ENCODE measurements at regions not wholly inside any gene's neighbourhood (a gene's known extent, or its start where the extent isn't known, plus 50 kb on each side); places are given as distances from the start of the nearest gene placed in this dataset.

DNA sequence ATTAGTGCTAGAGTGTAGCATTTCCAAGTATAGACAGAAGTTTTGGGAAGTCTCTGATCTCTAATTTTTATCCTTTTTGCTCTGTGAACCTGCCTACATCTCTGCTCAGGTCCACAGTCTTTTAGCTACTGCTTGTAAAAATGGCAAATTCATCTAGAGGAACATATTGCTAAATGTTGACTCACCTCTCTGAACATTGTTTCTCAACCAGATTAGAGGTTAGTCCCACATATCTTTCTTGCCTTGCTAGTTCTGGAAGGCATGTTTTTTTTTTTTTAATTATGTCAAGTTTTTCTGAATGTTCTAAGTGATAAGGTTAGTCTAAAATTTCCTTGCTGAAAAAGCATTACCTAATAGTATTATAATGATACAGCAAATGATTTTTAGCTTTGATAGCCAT is 2889.6 kb upstream of the PCDH20 start:
- no peaks in the 10 kb centered on the region for H3K4me1 ChIP-seq (ENCODE audit: insufficient read depth, low read length)
- H3K9ac ChIP-seq (ENCODE audit: low read depth, low read length): no peak overlapping the region
- H3K27me3 ChIP-seq (ENCODE audit: insufficient read depth, low read length): no peaks in the 10 kb centered on the region
- no peaks in the 10 kb centered on the region for H3K36me3 ChIP-seq (ENCODE audit: insufficient read depth, low read depth, low read length)
- H3K9me3 ChIP-seq (ENCODE audit: insufficient read depth, low read depth, low read length): no peaks in the 10 kb centered on the region
- H3K27ac ChIP-seq (ENCODE audit: low read length): no peak overlapping the region
- H3K4me3 ChIP-seq (ENCODE audit: low read length): no peak overlapping the region

DNA sequence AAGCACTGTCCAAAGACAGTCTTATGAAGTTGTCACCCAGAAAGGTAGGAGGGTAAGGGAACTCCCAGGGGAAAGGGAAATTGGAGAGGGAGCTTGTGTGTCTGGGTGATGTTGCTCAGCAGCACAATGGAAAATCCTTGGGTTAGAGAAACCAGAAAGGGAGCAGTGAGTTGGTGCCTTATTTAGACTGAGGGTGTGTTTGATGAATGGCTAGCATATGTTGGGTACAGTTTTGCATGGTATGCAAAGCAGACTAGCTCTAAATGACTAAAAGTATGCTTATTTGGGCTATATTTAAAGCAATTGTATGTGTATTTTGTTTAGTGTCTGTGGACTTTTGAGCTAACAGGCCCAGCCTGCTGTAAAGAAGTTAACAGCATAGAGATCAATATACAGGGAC is 2884.6 kb upstream of the PCDH20 start:
- Histone ChIP-seq H3K4me1 (ENCODE audit: insufficient read depth, low read length) (no peaks in the 10 kb centered on the region), H3K9ac (ENCODE audit: low read depth, low read length) (no peak overlapping the region), H3K4me3 (ENCODE audit: low read length) (no peak overlapping the region), H3K36me3 (ENCODE audit: insufficient read depth, low read depth, low read length) (no peaks in the 10 kb centered on the region), H3K27ac (ENCODE audit: low read length) (no peak overlapping the region), H3K9me3 (ENCODE audit: insufficient read depth, low read depth, low read length) (no peaks in the 10 kb centered on the region), H3K27me3 (ENCODE audit: insufficient read depth, low read length) (no peaks in the 10 kb centered on the region)

DNA sequence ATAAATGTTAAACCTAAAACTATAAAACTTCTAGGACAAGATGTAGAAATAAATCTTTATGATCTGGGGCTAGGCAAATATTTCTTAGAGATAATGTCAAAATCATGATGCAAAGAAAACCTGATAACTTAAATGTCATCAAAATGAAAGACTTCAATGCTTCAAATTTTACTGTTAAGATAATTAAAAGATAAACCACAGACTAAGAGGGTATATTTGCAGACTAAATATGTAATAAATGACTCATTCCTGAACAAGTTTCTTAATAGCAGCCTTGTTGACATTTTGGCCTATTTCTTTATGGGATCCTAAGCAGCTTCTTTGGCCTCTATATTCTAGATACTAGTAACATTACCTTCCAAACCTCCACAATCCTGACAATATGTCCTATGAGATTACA is 2878.3 kb upstream of the PCDH20 start:
- no peak overlapping the region for H3K27ac ChIP-seq (ENCODE audit: low read length)
- no peak overlapping the region for H3K4me3 ChIP-seq (ENCODE audit: low read length)
- H3K27me3 ChIP-seq (ENCODE audit: insufficient read depth, low read length): no peaks in the 10 kb centered on the region

DNA sequence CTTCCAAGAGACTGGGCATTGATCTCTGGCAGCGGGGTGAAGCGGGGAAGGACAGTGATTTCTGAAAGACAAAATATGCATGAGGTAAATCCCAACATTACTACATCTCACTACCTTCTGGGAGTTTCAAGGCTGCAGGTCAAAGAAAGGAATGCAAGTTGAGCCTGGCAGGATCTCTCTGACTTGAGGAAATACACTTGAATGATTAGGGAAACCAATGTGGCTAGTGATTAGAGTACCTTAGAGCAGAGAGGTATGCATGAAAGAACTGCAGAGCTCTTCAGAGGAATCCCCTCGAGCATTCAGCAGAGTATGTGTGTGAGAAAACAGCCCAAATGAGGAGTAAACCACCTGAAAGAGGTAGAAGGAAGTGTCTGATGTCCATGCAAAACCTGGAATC is 2874.1 kb upstream of the PCDH20 start:
- H3K4me1 ChIP-seq (ENCODE audit: insufficient read depth, low read length): no peaks in the 10 kb centered on the region
- no peak overlapping the region for H3K27ac ChIP-seq (ENCODE audit: low read length)
- H3K4me3 ChIP-seq (ENCODE audit: low read length): no peak overlapping the region
- no peaks in the 10 kb centered on the region for H3K36me3 ChIP-seq (ENCODE audit: insufficient read depth, low read depth, low read length)
- no peaks in the 10 kb centered on the region for H3K9me3 ChIP-seq (ENCODE audit: insufficient read depth, low read depth, low read length)
- H3K9ac ChIP-seq (ENCODE audit: low read depth, low read length): no peak overlapping the region
- no peaks in the 10 kb centered on the region for H3K27me3 ChIP-seq (ENCODE audit: insufficient read depth, low read length)

More for the DNA sequence above, 2878.3 kb upstream of the PCDH20 start:
- Histone ChIP-seq H3K9ac (ENCODE audit: low read depth, low read length) (no peak overlapping the region), H3K9me3 (ENCODE audit: insufficient read depth, low read depth, low read length) (no peaks in the 10 kb centered on the region), H3K4me1 (ENCODE audit: insufficient read depth, low read length) (no peaks in the 10 kb centered on the region), H3K36me3 (ENCODE audit: insufficient read depth, low read depth, low read length) (no peaks in the 10 kb centered on the region)

DNA sequence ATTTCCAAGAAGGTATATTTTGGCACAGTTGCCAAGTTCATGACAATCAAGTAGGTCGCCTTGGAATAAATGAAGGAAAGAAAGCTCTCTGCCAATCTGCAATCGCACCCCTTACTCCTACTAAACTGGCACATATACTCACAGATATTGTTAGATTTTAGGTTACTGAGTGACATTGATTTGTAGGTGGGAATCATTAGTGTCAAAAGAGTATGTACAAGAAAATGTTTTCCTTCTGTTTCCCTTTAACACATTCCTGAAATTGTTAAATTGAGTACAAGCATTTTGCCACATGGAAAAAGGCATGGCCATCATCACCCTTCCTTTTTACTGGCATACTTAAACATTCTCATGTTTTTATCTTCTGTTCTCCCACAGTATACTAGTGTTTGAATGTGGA is 2868.3 kb upstream of the PCDH20 start:
- Histone ChIP-seq H3K4me3 (ENCODE audit: low read length) (no peak overlapping the region), H3K9me3 (ENCODE audit: insufficient read depth, low read depth, low read length) (no peaks in the 10 kb centered on the region), H3K27me3 (ENCODE audit: insufficient read depth, low read length) (no peaks in the 10 kb centered on the region), H3K9ac (ENCODE audit: low read depth, low read length) (no peak overlapping the region), H3K36me3 (ENCODE audit: insufficient read depth, low read depth, low read length) (no peaks in the 10 kb centered on the region), H3K4me1 (ENCODE audit: insufficient read depth, low read length) (no peaks in the 10 kb centered on the region), H3K27ac (ENCODE audit: low read length) (no peak overlapping the region)

DNA sequence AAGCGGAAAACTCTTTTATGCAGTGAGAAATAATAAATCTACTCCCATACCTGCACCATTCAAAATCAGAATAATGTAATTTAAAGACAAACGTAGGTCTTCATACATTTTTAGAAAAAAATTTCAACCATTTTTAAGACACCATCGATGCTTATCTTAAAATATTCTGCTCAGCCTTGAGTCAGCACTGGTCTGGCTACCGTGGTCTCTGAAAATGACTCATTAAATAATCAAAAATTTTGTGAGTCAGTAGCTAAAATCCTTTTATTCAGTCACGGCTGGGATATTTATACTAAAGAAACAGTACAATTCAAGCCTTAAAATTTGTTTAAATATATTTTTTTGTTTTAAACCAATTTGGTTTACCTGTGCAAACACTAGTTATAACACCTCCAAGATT is 2862.8 kb upstream of the PCDH20 start:
- Histone ChIP-seq H3K9ac (ENCODE audit: low read depth, low read length) (no peak overlapping the region), H3K9me3 (ENCODE audit: insufficient read depth, low read depth, low read length) (peaks cover 9% of the 10 kb centered on the region), H3K4me1 (ENCODE audit: insufficient read depth, low read length) (no peaks in the 10 kb centered on the region), H3K27ac (ENCODE audit: low read length) (no peak overlapping the region), H3K27me3 (ENCODE audit: insufficient read depth, low read length) (no peaks in the 10 kb centered on the region), H3K4me3 (ENCODE audit: low read length) (no peak overlapping the region), H3K36me3 (ENCODE audit: insufficient read depth, low read depth, low read length) (no peaks in the 10 kb centered on the region)

DNA sequence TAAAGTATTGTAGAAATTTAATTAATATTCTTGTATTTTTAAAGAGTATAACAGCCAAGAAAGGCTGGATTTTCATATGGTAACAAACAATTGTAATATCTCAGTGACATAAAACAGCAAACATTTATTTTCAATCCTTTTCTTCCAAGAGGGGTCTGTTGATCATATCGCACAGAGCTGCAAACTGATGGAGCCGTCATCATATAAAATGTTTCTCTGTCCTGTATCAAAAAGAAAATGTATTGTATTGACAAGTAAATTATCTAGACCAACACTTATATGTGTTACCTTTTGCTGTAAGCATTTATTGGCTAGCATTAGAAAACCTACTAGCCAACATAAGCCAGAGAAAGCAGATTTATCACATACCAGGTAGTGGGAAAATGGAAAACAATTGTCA is 2861.4 kb upstream of the PCDH20 start:
- Histone ChIP-seq H3K9me3 (ENCODE audit: insufficient read depth, low read depth, low read length) (peaks cover 9% of the 10 kb centered on the region), H3K4me1 (ENCODE audit: insufficient read depth, low read length) (no peaks in the 10 kb centered on the region), H3K27ac (ENCODE audit: low read length) (no peak overlapping the region), H3K4me3 (ENCODE audit: low read length) (no peak overlapping the region), H3K9ac (ENCODE audit: low read depth, low read length) (no peak overlapping the region), H3K27me3 (ENCODE audit: insufficient read depth, low read length) (no peaks in the 10 kb centered on the region), H3K36me3 (ENCODE audit: insufficient read depth, low read depth, low read length) (no peaks in the 10 kb centered on the region)

DNA sequence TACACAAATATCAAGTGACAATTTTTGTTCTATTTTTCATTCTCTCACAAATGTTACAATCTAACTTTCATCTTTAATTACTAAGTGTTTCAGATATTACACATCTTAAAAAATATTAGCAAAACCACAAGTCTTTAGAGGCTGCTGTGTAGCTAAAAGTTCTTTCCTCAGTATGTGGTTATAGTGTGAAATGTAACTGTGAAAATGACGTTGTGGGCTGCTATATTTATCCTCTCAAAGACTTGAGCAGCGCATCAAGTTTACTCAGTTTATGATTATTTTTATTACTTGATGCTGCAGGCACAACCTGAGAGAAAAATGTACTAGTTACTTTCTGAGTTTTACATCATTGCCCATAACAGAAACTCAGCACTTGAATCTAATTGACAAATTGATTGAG is 2860.6 kb upstream of the PCDH20 start:
- Histone ChIP-seq H3K27ac (ENCODE audit: low read length) (no peak overlapping the region), H3K27me3 (ENCODE audit: insufficient read depth, low read length) (no peaks in the 10 kb centered on the region), H3K36me3 (ENCODE audit: insufficient read depth, low read depth, low read length) (no peaks in the 10 kb centered on the region), H3K9me3 (ENCODE audit: insufficient read depth, low read depth, low read length) (peaks cover 9% of the 10 kb centered on the region), H3K4me1 (ENCODE audit: insufficient read depth, low read length) (no peaks in the 10 kb centered on the region), H3K9ac (ENCODE audit: low read depth, low read length) (no peak overlapping the region), H3K4me3 (ENCODE audit: low read length) (no peak overlapping the region)

DNA sequence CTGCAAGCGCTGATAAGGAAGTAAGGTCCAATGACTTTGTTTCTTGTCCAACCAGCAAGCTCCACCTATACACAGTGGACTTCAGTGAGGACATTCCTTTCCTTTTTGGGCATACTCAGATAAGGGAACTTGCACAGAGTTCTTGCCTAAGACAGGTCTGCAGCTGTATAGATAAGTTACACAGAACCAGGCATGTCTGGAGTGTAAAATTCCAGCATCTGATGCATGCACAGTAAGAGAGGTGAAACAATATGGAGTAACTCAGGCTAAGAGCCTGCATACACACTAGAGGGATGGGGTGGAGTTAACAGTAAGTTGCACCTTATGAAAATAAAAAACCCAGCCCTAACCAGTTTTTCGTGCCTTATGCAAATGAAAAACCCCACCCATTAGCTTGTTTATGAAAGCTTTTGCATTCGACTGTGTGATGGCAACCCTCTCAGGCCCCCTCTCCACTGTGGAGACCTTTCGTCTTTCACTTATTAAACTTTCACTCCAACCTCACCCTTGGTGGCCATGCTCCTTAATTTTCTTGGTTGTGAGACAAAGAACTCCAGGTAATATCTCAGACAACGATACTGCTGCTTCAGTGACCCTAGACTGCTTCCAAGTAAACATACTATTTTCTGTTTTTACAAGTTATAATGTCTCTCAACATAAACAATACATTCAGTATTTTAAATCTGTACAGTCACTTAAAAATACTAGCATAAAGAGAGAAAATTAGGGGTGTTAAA is 2859.0 kb upstream of the PCDH20 start:
- H3K9me3 ChIP-seq (ENCODE audit: insufficient read depth, low read depth, low read length): peaks cover 9% of the 10 kb centered on the region
- H3K9ac ChIP-seq (ENCODE audit: low read depth, low read length): no peak overlapping the region
- no peak overlapping the region for H3K4me3 ChIP-seq (ENCODE audit: low read length)
- H3K27me3 ChIP-seq (ENCODE audit: insufficient read depth, low read length): no peaks in the 10 kb centered on the region
- no peak overlapping the region for H3K27ac ChIP-seq (ENCODE audit: low read length)
- no peaks in the 10 kb centered on the region for H3K4me1 ChIP-seq (ENCODE audit: insufficient read depth, low read length)
- no peaks in the 10 kb centered on the region for H3K36me3 ChIP-seq (ENCODE audit: insufficient read depth, low read depth, low read length)

DNA sequence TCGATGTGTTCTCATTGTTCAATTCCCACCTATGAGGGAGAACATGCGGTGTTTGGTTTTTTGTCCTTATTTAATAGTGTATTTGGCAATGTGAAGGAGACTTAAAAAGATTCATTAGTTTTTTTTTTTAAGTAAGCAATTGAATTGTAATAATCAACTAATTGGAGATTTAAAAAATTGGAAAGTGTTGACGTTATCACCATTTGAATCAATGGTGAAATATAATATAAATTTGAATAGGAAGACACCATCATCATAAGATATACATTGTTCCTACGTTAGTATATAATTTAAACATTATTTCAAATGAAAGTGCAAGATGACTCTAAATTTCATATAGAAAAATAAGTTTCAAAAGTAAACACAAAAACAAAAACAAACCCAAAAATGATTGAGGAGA is 2858.1 kb upstream of the PCDH20 start:
- no peaks in the 10 kb centered on the region for H3K4me1 ChIP-seq (ENCODE audit: insufficient read depth, low read length)
- no peak overlapping the region for H3K27ac ChIP-seq (ENCODE audit: low read length)
- H3K27me3 ChIP-seq (ENCODE audit: insufficient read depth, low read length): no peaks in the 10 kb centered on the region
- H3K36me3 ChIP-seq (ENCODE audit: insufficient read depth, low read depth, low read length): no peaks in the 10 kb centered on the region
- H3K9ac ChIP-seq (ENCODE audit: low read depth, low read length): no peak overlapping the region
- H3K9me3 ChIP-seq (ENCODE audit: insufficient read depth, low read depth, low read length): peaks cover 9% of the 10 kb centered on the region
- H3K4me3 ChIP-seq (ENCODE audit: low read length): no peak overlapping the region

DNA sequence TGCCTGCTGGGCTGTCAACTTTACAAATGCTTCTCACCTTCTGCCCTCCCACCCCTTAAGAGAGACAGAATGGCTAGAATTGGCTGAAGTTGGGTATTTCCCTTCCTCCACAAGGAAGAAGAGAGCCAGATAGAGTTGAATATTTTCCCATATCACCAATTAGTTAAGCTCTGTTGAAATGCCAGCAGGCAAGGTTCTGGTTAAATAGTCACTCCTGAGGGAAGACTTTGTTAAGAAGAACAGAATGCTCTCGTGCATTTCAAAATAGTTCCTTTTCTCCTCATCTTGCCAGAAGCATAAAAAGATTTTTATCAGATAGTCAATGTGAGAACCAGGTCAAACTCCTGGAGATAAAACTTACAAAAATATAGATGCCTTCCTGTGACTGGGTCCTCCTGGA is 2857.0 kb upstream of the PCDH20 start:
- H3K27ac ChIP-seq (ENCODE audit: low read length): no peak overlapping the region
- H3K36me3 ChIP-seq (ENCODE audit: insufficient read depth, low read depth, low read length): no peaks in the 10 kb centered on the region
- no peak overlapping the region for H3K4me3 ChIP-seq (ENCODE audit: low read length)
- peaks cover 9% of the 10 kb centered on the region for H3K9me3 ChIP-seq (ENCODE audit: insufficient read depth, low read depth, low read length)
- H3K9ac ChIP-seq (ENCODE audit: low read depth, low read length): no peak overlapping the region
- H3K27me3 ChIP-seq (ENCODE audit: insufficient read depth, low read length): no peaks in the 10 kb centered on the region
- H3K4me1 ChIP-seq (ENCODE audit: insufficient read depth, low read length): no peaks in the 10 kb centered on the region

DNA sequence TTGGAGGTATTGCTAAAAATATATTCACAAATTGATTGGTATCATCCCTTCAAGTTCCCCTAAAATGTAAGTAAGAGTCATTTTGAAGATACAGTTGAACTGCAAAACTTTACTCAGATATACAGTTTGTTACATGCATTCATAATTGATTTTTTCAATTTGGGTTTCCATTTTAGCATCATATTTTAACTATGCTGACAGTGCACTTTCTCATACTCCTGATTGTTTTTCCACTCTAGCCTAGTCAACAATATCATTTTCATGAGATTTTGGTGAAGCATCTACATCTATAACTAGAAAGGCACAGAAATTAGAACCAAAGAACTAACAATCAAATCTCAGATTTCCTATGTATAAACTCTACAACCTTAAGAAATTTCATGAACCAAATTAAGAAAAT is 2850.4 kb upstream of the PCDH20 start:
- H3K9me3 ChIP-seq (ENCODE audit: insufficient read depth, low read depth, low read length): peaks cover 17% of the 10 kb centered on the region
- H3K4me1 ChIP-seq (ENCODE audit: insufficient read depth, low read length): no peaks in the 10 kb centered on the region
- H3K4me3 ChIP-seq (ENCODE audit: low read length): no peak overlapping the region
- no peaks in the 10 kb centered on the region for H3K27me3 ChIP-seq (ENCODE audit: insufficient read depth, low read length)
- no peak overlapping the region for H3K27ac ChIP-seq (ENCODE audit: low read length)
- no peaks in the 10 kb centered on the region for H3K36me3 ChIP-seq (ENCODE audit: insufficient read depth, low read depth, low read length)
- no peak overlapping the region for H3K9ac ChIP-seq (ENCODE audit: low read depth, low read length)
